ENCODE measurements at regions not wholly inside any gene's neighbourhood (a gene's known extent, or its start where the extent isn't known, plus 50 kb on each side); places are given as distances from the start of the nearest gene placed in this dataset.

DNA sequence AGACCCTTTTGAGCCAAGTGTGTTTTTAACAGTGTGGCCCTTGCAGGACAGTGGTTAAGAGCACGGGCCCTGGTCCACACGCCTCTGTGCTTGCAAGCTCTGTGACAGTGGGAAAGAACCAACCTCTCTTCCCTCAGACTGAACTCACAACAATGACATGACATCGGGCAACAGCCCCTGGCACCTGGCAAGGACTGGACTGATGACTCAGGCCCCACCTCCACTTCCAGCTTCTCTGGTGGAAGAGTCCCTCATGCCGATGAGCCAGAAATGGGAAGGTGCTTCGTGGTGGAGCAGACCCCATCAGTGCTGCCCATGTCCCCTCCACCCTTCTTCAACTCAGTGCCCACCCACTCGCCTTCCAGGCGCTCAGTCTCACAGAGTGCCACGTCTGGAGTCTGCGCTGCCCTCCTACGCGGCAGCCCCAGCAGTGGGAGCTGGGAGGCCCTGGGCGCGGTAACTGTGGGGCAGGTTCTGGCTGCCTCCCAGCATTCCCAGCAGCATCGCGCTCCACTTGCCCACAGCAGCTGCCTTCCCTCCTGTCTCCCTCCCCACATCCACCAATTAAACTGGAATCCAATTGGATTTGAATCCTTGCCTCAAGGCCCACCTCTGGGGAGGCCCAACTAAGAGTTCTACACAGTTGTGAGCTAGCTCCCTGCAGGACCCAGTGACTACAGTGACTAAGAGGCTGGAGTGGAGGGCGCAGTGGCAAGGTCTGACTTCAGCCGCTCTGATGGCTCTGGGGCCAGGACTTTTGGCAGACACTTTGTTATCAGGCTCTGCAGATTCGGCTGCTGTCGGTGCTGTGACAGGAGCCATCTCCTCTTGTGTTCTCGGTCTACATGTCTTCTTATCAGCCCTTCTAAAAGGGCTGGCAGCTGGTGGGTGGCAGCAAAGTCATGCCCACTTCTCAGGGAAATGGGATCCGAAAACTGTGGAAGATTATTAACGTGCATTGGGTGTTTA, 156.8 kb upstream of the MLN start:
- no peak for DNase-seq
- H3K4me3 ChIP-seq, result no peak overlapping the region
- 76 to 78% (median 77%) methylated on average over 22 of the region's 22 CpGs for whole genome bisulfite sequencing, 3 donors
- ATAC-seq, result no peak
- no peaks in the 10 kb centered on the region for H3K9me3 ChIP-seq
- no peak overlapping the region for H3K27ac ChIP-seq
- H3K4me1 ChIP-seq, result no peaks in the 10 kb centered on the region
- no peaks in the 10 kb centered on the region for H3K36me3 ChIP-seq (ENCODE audit: insufficient read depth in 1 of 2, low read depth in 1 of 2)
- TF ChIP-seq CTCF (IDR thresholded peaks at IDR 0.05), result no peak
- intact Hi-C loops (cut with DNase I), result no loop called here
- peaks cover 0 to 31% (median 0%) of the 10 kb centered on the region in 3 donors for H3K27me3 ChIP-seq (ENCODE audit: insufficient read depth in 3 of 3, low read length in 2 of 3)

DNA sequence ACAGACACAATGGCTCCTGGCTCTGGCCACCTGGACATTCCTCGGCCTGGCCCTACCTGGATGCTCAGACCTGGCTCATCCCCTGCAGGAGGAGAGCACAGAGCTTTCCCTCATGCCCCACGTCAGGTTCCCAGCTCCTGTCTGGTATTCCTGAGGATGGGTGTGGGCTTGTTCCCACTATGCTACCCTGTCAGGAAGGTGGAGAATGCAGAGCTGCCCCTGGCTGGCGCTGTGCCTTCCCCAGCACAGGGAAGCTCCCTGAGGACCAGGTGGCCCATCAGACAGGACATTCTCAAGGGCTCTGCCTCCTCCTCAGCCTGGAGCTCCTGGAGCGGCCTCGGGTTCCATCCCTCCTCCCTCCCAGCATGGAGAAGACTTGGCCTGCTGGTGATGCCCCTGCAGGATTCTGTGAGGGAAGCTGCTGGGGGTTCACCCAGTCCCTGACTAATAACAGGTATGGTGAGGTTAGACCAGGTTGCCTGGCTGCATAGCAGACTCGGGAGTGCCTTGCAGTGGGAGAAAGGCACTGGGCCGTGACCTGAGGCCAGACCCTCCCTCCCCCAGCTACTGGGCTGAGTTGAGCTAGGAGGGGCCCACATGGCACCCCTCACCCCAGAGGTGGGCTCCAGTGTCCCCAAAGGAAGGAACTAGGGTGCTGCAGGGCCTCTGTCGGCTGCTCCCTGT, 156.0 kb upstream of the MLN start:
- WGBS, 3 donors, result 84 to 97% (median 86%) methylated on average over 6 to 8 of the region's 8 CpGs
- ATAC-seq, result no peak
- H3K4me1 ChIP-seq, result no peaks in the 10 kb centered on the region
- no peak for DNase-seq
- H3K9me3 ChIP-seq, result no peaks in the 10 kb centered on the region
- peaks cover 0 to 27% (median 0%) of the 10 kb centered on the region in 3 donors for H3K27me3 ChIP-seq (ENCODE audit: insufficient read depth in 3 of 3, low read length in 2 of 3)
- H3K4me3 ChIP-seq, result no peak overlapping the region
- no peaks in the 10 kb centered on the region for H3K36me3 ChIP-seq (ENCODE audit: insufficient read depth in 1 of 2, low read depth in 1 of 2)
- no peak overlapping the region for H3K27ac ChIP-seq
- intact Hi-C loops (cut with DNase I), result no loop called here
- TF ChIP-seq CTCF (IDR thresholded peaks at IDR 0.05), result no peak

GRCh38 chr6:33959329-33959651, 155.5 kb upstream of the MLN start:
- Histone ChIP-seq H3K9me3 (no peaks in the 10 kb centered on the region), H3K36me3 (ENCODE audit: insufficient read depth in 1 of 2, low read depth in 1 of 2) (no peaks in the 10 kb centered on the region), H3K4me1 (no peaks in the 10 kb centered on the region), H3K27ac (no peak overlapping the region), H3K4me3 (no peak overlapping the region), H3K27me3 (ENCODE audit: insufficient read depth in 3 of 3, low read length in 2 of 3) (peaks cover 0 to 22% (median 0%) of the 10 kb centered on the region in 3 donors)
- 65 to 96% (median 69%) methylated on average over 2 of the region's 2 CpGs for WGBS, 3 donors
- no peak for TF ChIP-seq CTCF (IDR thresholded peaks at IDR 0.05)
- DNase-seq (no peak), ATAC-seq (no peak)
- intact Hi-C loops (cut with DNase I), result no loop called here

DNA sequence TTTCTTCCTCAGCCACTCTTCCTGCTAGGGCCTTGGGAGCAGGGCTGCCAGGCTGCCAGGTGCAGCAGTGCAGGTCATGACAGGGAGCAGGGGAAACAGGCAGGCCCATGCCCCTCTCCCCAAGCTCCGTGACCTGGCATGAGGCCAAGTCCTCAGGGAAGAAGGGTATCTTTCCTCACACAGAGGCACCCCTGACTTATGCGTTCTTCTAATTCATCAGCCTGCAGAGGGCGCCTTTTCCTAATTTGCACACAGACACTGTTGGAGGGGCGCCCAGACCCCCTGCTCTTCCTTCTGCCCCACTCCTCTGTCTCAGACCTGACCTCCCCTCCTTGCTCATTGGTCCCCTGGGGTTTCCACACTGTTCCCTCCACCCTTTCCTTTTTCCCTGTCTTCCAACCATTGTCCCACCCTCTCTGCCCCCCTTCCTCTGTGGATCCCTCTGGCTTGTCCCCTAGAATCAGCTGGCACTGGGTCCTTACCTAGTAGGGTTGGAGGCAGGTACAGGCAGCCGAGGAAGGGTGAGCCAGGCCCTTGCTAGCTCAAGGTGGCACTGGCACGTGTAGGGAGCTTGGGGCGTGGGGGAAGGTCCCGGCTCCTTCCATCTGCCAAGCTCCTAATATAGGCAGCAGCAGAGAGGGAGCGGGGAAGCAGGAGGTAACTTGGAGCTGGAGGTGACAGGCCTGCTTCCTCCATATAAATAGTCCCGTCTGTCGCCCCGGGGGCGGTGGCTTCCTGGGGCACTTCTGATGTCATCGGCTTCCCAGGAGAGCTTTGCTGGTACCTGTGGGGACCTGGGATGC, 154.9 kb upstream of the MLN start:
- no peak for DNase-seq

More for the DNA sequence above, 154.9 kb upstream of the MLN start:
- 45 to 53% (median 47%) methylated on average over 14 of the region's 14 CpGs for WGBS, 3 donors
- ATAC-seq, result no peak
- intact Hi-C loops (cut with DNase I), result no loop called here
- no peak for TF ChIP-seq CTCF (IDR thresholded peaks at IDR 0.05)
- H3K4me3 ChIP-seq, result no peak overlapping the region
- H3K4me1 ChIP-seq, result no peaks in the 10 kb centered on the region
- H3K36me3 ChIP-seq (ENCODE audit: insufficient read depth in 1 of 2, low read depth in 1 of 2), result no peaks in the 10 kb centered on the region
- no peak overlapping the region for H3K27ac ChIP-seq
- peaks cover 0 to 17% (median 0%) of the 10 kb centered on the region in 3 donors for H3K27me3 ChIP-seq (ENCODE audit: insufficient read depth in 3 of 3, low read length in 2 of 3)
- no peaks in the 10 kb centered on the region for H3K9me3 ChIP-seq

Data from psoas muscle (tissue), 7 donors.